Pancreas (tissue), 10 donors: ENCODE measurements at regions not wholly inside any gene's neighbourhood (a gene's known extent, or its start where the extent isn't known, plus 50 kb on each side); places are given as distances from the start of the nearest gene placed in this dataset.

ENCODE experiments used
- ATAC-seq, 4 donors: fragments of 200-7000 bp; cut with Tn5 transposase; one replicate each; pipeline versions ENCODE4 v1.8.0 to v1.9.1; 2020; ENCODE audit warnings: mild to moderate bottlenecking in 4 of 4, moderate library complexity in 4 of 4
- DNase-seq, 6 donors: peaks; one replicate each; pipeline ENCODE4 v3.0.0-alpha.2; 2020
- FAIRE-seq: peaks from 2 replicates; lab custom pipeline; 2012; peaks lifted over from hg19 to GRCh38; lab: Jason Lieb, UNC
- H3K27ac ChIP-seq, 4 donors: fragments of 200-600 bp; sonication (generic); 1 replicate in 3 of 4; 2 replicates in 1 of 4; pipeline versions ENCODE4 v1.5.0 to v1.8.0; 2020
- H3K27me3 ChIP-seq, 4 donors: fragments of 200-600 bp; one replicate each; pipeline ENCODE4 v1.8.0; 2021
- H3K36me3 ChIP-seq, 3 donors: fragments of 200-600 bp; sonication (generic) in 1 of 3; one replicate each; pipeline versions ENCODE4 v1.5.0 to v1.8.0; 2020 to 2021
- H3K4me1 ChIP-seq, 3 donors: fragments of 200-600 bp; one replicate each; pipeline ENCODE4 v1.8.0; 2021
- H3K4me3 ChIP-seq, 4 donors: fragments of 200-600 bp; sonication (generic) in 2 of 4; one replicate each; pipeline versions ENCODE4 v1.5.0 to v1.8.0; 2020 to 2021
- H3K9me3 ChIP-seq, 4 donors: fragments of 200-600 bp; one replicate each; pipeline ENCODE4 v1.8.0; 2021
- CTCF ChIP-seq, 4 donors: fragments of 200-600 bp; sonication (generic) in 3 of 4; IDR thresholded peaks; one replicate each; pipeline versions ENCODE4 v1.5.0 to v1.8.0; 2021; ENCODE audit warnings: antibody characterized with exemption in 4 of 4
- WGBS, 2 donors: extraction: QIAGEN DNeasy Blood & Tissue Kit; methylation state at CpG; one replicate each; pipeline ENCODE4 v1.1.7; 2013; 5-methylcytosine and 5-hydroxymethylcytosine counted together
- intact Hi-C, 3 donors: fragments of 100-400 bp; cut with DNase I; formaldehyde crosslinking; loops; one replicate each; pipeline versions ENCODE4 v1.11.1 to v1.14.2; 2022
- donor health status: healthy with polysubstance abuse.
- donor health status: DM: no; HTN: no; CAD: no; lungs with moderate emphysema.
- donor health status: DM: no; HTN: no; CAD: no.
- donor health status: control.
- donor health status: control.
- donor health status: Bipolar disorder and iron deficiency.
- donor health status: DM: yes; HTN: yes; CAD: no.
- donor health status: DM: no; HTN: no; CAD: no.
- donor health status: DM: no; HTN: no; CAD: no.
- donor health status: DM: yes; HTN: yes; CAD: no.

- no peaks in the 10 kb centered on the region for H3K9me3 ChIP-seq
- intact Hi-C loops = no loop called here
- H3K4me1 ChIP-seq = no peaks in the 10 kb centered on the region
- no peaks in the 10 kb centered on the region for H3K27me3 ChIP-seq
- H3K27ac ChIP-seq = no peak overlapping the region
- no peak for DNase-seq
- no peak for FAIRE-seq
- no peak overlapping the region for H3K4me3 ChIP-seq
- H3K36me3 ChIP-seq = no peaks in the 10 kb centered on the region
- 67 to 69% methylated on average over 3 of the region's 3 CpGs for WGBS, 2 donors
- no peak for ATAC-seq
- TF ChIP-seq CTCF (IDR thresholded peaks at IDR 0.05) = no peak
Observed at GRCh38 chr11:111018566-111018965, 227.0 kb upstream of the POU2AF2 start.

GRCh38 chr11:111012491-111012890 is 233.0 kb upstream of the POU2AF2 start:
- Histone ChIP-seq H3K4me3 (no peak overlapping the region), H3K9me3 (no peaks in the 10 kb centered on the region), H3K27ac (no peak overlapping the region), H3K27me3 (no peaks in the 10 kb centered on the region), H3K4me1 (no peaks in the 10 kb centered on the region), H3K36me3 (no peaks in the 10 kb centered on the region)
- 80 to 89% methylated on average over 3 of the region's 3 CpGs for WGBS, 2 donors
- FAIRE-seq (no peak), DNase-seq (no peak), ATAC-seq (no peak)
- intact Hi-C loops = no loop called here
- no peak for TF ChIP-seq CTCF (IDR thresholded peaks at IDR 0.05)

GRCh38 chr11:111011275-111011594 is 234.3 kb upstream of the POU2AF2 start:
- ATAC-seq = no peak
- no peaks in the 10 kb centered on the region for H3K9me3 ChIP-seq
- H3K27me3 ChIP-seq = no peaks in the 10 kb centered on the region
- FAIRE-seq = no peak
- TF ChIP-seq CTCF (IDR thresholded peaks at IDR 0.05) = no peak
- no peak overlapping the region for H3K27ac ChIP-seq
- no peaks in the 10 kb centered on the region for H3K4me1 ChIP-seq
- intact Hi-C loops = no loop called here
- no peaks in the 10 kb centered on the region for H3K36me3 ChIP-seq
- no peak overlapping the region for H3K4me3 ChIP-seq
- DNase-seq = no peak

- no peak for FAIRE-seq
- no peak for ATAC-seq
- WGBS, 2 donors = 54 to 64% methylated on average over 6 of the region's 6 CpGs
Observed at GRCh38 chr11:111010391-111011274, 234.9 kb upstream of the POU2AF2 start.

More at GRCh38 chr11:111010391-111011274, 234.9 kb upstream of the POU2AF2 start:
- no peak for TF ChIP-seq CTCF (IDR thresholded peaks at IDR 0.05)
- H3K9me3 ChIP-seq = no peaks in the 10 kb centered on the region
- no peak overlapping the region for H3K27ac ChIP-seq
- H3K27me3 ChIP-seq = no peaks in the 10 kb centered on the region
- no peaks in the 10 kb centered on the region for H3K36me3 ChIP-seq
- H3K4me1 ChIP-seq = no peaks in the 10 kb centered on the region
- intact Hi-C loops = no loop called here
- no peak for DNase-seq
- no peak overlapping the region for H3K4me3 ChIP-seq
